Heart left ventricle (tissue), 16 donors: ENCODE measurements at regions not wholly inside any gene's neighbourhood (a gene's known extent, or its start where the extent isn't known, plus 50 kb on each side); places are given as distances from the start of the nearest gene placed in this dataset.

Source experiments
- ATAC-seq, 4 donors: fragments of 200-7000 bp; cut with Tn5 transposase; one replicate each; pipeline ENCODE4 v1.9.1; 2020 to 2022; ENCODE audit warnings: moderate library complexity in 4 of 4, mild to moderate bottlenecking in 3 of 4, moderate number of reproducible peaks in 1 of 4
- DNase-seq, 5 donors: peaks; one replicate each; pipeline ENCODE4 v3.0.0-alpha.2; 2020
- H3K27ac ChIP-seq, 12 donors: fragments of 200-600 bp; sonication (generic) in 4 of 12; one replicate each; pipeline versions ENCODE4 v1.5.0 to v1.8.0; 2016 to 2022; ENCODE audit warnings: mild to moderate bottlenecking in 2 of 12
- H3K27me3 ChIP-seq, 9 donors: fragments of 200-600 bp; sonication (generic) in 2 of 9; one replicate each; pipeline versions ENCODE4 v1.5.1 to v1.8.0; 2016 to 2022; ENCODE audit warnings: mild to moderate bottlenecking in 3 of 9
- H3K36me3 ChIP-seq, 9 donors: fragments of 200-600 bp; sonication (generic) in 2 of 9; one replicate each; pipeline versions ENCODE4 v1.5.0 to v1.8.0; 2018 to 2022; ENCODE audit warnings: mild to moderate bottlenecking in 2 of 9
- H3K4me1 ChIP-seq, 12 donors: fragments of 200-600 bp; sonication (generic) in 4 of 12; one replicate each; pipeline versions ENCODE4 v1.5.0 to v1.8.0; 2016 to 2022; ENCODE audit warnings: mild to moderate bottlenecking in 3 of 12
- H3K4me3 ChIP-seq, 12 donors: fragments of 200-600 bp; sonication (generic) in 4 of 12; one replicate each; pipeline versions ENCODE4 v1.5.0 to v1.8.0; 2017 to 2022; ENCODE audit warnings: mild to moderate bottlenecking in 9 of 12, moderate library complexity in 4 of 12
- H3K9me3 ChIP-seq, 12 donors: fragments of 200-600 bp; sonication (generic) in 4 of 12; one replicate each; pipeline versions ENCODE4 v1.5.0 to v1.8.0; 2016 to 2022; ENCODE audit warnings: mild to moderate bottlenecking in 1 of 12
- CTCF ChIP-seq, 12 donors: fragments of 200-600 bp; sonication (generic) in 4 of 12; IDR thresholded peaks; one replicate each; pipeline versions ENCODE4 v1.5.0 to v1.8.0; 2018 to 2022; ENCODE audit warnings: antibody characterized with exemption in 12 of 12, mild to moderate bottlenecking in 5 of 12
- POLR2A ChIP-seq, 2 donors: fragments of 450-650 bp; IDR thresholded peaks; one replicate each; pipeline ENCODE4 v1.6.1; 2017; ENCODE audit warnings: antibody characterized with exemption in 2 of 2, mild to moderate bottlenecking in 2 of 2, moderate library complexity in 2 of 2
- WGBS, 4 donors: extraction: QIAGEN DNeasy Blood & Tissue Kit in 2 of 4; methylation state at CpG; one replicate each; pipeline versions ENCODE4 v1.1.5 to v1.1.7; 2013 to 2018; 5-methylcytosine and 5-hydroxymethylcytosine counted together
- intact Hi-C, 10 donors: fragments of 100-400 bp; cut with DNase I; formaldehyde crosslinking; loops; one replicate each; pipeline versions ENCODE4 v1.11.1 to v1.14.2; 2022
- donor health status: ischemic (EF 13 %, LVEDD 7.1; RV severe dilation, severe dysfunction).
- donor health status: healthy with polysubstance abuse.
- donor health status: DM: no; HTN: yes; CAD: no.
- donor health status: DM: no; HTN: no; CAD: no.
- donor health status: ischemic (EF 25% LVEDD 6.9; RV normal size, moderate dysfunction).
- donor health status: ischemic (EF 25% LVEDD 5.7; RV mildly dilated, moderate dysfunction).
- donor health status: healthy.
- donor health status: DM: yes; HTN: yes; CAD: no.
- donor health status: ischemic (EF 35%, LVEDD 5.7; RV mildly dilated, moderate dysfunction).
- donor health status: nonischemic (EF 11% LVEDD 7.7; RV severe dilation, severe dysfunction).
- donor health status: DM: yes; HTN: yes; CAD: no.
- donor health status: PGD.
- donor health status: ischemic (EF 29% LVEDD 5.4; RV normal size, mild dysfunction).
- donor health status: nonischemic (EF 23%, LVEDD 6.1; RV moderate dilation, normal function).

GRCh38 chr7:10838228-10838627, 135.4 kb upstream of the PHF14 start:
- no peak for TF ChIP-seq CTCF (IDR thresholded peaks at IDR 0.05)
- no peaks in the 10 kb centered on the region for H3K36me3 ChIP-seq
- H3K27me3 ChIP-seq: no peaks in the 10 kb centered on the region
- H3K27ac ChIP-seq: no peak overlapping the region
- ATAC-seq: no peak
- H3K9me3 ChIP-seq: no peaks in the 10 kb centered on the region
- 54 to 65% (median 57%) methylated on average over 1 of the region's 1 CpG for WGBS, 4 donors
- DNase-seq: no peak
- no peaks in the 10 kb centered on the region for H3K4me1 ChIP-seq
- no peak overlapping the region for H3K4me3 ChIP-seq
- intact Hi-C loops: no loop called here

GRCh38 chr7:10845225-10845624, 128.4 kb upstream of the PHF14 start:
- Histone ChIP-seq H3K9me3 (no peaks in the 10 kb centered on the region), H3K27me3 (no peaks in the 10 kb centered on the region), H3K4me1 (no peaks in the 10 kb centered on the region), H3K27ac (no peak overlapping the region), H3K36me3 (no peaks in the 10 kb centered on the region), H3K4me3 (no peak overlapping the region)
- intact Hi-C loops: no loop called here
- TF ChIP-seq POLR2A (IDR thresholded peaks at IDR 0.05) (no peak), CTCF (IDR thresholded peaks at IDR 0.05) (no peak)
- no peak for ATAC-seq
- 44 to 90% (median 67%) methylated on average over 2 of the region's 2 CpGs for WGBS, 4 donors
- no peak for DNase-seq

- Histone ChIP-seq H3K27me3 (no peaks in the 10 kb centered on the region), H3K9me3 (no peaks in the 10 kb centered on the region), H3K36me3 (no peaks in the 10 kb centered on the region), H3K4me3 (no peak overlapping the region), H3K4me1 (no peaks in the 10 kb centered on the region), H3K27ac (no peak overlapping the region)
- TF ChIP-seq POLR2A (IDR thresholded peaks at IDR 0.05) (no peak), CTCF (IDR thresholded peaks at IDR 0.05) (no peak)
- intact Hi-C loops: no loop called here
- DNase-seq (no peak), ATAC-seq (no peak)
- 88 to 94% (median 91%) methylated on average over 12 to 16 of the region's 16 CpGs for WGBS, 4 donors
These were observed 118.1 kb upstream of the PHF14 start for GRCh38 chr7:10855583-10855982.

- 69 to 79% (median 73%) methylated on average over 2 of the region's 2 CpGs for WGBS, 4 donors
- Histone ChIP-seq H3K4me3 (no peak overlapping the region), H3K9me3 (no peaks in the 10 kb centered on the region), H3K27ac (no peak overlapping the region), H3K4me1 (no peaks in the 10 kb centered on the region), H3K36me3 (no peaks in the 10 kb centered on the region), H3K27me3 (no peaks in the 10 kb centered on the region)
- DNase-seq: no peak
- ATAC-seq: no peak
- intact Hi-C loops: no loop called here
- TF ChIP-seq CTCF (IDR thresholded peaks at IDR 0.05): no peak
- TF ChIP-seq POLR2A (IDR thresholded peaks at IDR 0.05): no peak
These were observed 113.2 kb upstream of the PHF14 start for GRCh38 chr7:10860516-10860915.
